GM21825 (cell line): ENCODE measurements at regions not wholly inside any gene's neighbourhood (a gene's known extent, or its start where the extent isn't known, plus 50 kb on each side); places are given as distances from the start of the nearest gene placed in this dataset.

ENCODE experiments used
- ATAC-seq: cut with Tn5 transposase; IDR thresholded peaks from one replicate; pipeline ENCODE4 v1.9.1; 2021; ENCODE audit warnings: mild to moderate bottlenecking, moderate library complexity; ENCODE audit not compliant: unreplicated experiment

DNA sequence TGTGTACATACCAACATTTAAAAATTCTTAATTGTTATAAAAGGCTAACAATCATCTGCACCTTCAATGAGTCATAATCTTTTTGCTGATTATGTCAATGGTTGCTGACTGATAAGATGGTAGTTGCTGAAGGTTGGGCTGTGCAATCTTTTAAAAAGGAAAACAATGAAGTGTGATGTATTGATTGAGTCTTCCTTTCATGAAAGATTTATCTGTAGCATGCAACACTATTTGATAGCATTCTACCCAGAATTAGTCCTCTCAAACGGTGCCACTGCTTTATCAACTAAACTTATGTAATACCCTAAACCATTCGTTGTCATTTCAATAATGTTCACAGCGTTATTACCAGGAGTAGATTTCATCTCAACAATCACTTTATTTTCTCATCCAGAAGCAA is 2360.6 kb downstream of the PCDH9 start:
- ATAC-seq, result no peak

- no peak for ATAC-seq
Measured at GRCh38 chr13:64867856-64868255, 2362.3 kb downstream of the PCDH9 start.

- no peak for ATAC-seq
Measured at GRCh38 chr13:64866331-64866730, 2363.8 kb downstream of the PCDH9 start.

DNA sequence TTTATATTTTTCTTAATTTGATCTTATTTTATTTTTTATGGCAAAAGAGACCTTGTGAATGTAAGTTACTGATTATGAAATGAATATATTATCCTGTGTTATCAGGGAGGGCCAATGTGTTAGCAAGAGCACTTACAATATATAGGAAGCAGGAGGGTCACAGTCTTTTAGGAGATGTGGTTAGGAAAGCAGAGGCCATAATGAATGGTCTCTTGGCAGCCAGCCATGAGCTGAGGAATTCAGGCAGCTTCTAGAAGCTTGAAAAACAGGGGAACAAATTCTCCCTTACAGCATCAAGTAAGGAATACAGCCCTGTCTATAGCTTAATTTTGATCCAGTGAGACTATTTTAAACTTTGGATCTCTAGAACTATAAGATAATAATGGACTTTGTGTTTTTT is 2374.6 kb downstream of the PCDH9 start:
- no peak for ATAC-seq

- no peak for ATAC-seq
Measured at GRCh38 chr13:64850017-64850416, 2380.1 kb downstream of the PCDH9 start.

DNA sequence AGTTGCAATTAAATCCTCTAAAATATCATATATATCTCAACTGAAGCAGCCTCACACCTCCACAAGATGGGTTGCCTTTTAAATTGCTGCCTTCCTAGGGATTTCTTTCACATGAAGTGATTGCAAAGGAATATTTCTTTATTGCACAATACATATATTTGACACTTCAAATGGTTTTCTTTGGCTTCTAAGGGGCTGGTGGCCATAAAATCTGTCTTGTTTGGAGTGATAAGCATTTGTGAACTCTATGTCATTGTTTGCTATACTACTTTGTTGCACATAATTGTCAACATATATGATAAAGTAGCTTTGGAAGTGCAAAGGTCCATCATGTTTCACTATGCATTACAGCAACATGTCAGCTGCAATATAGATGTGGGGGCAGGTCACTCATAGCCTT is 2380.9 kb downstream of the PCDH9 start:
- ATAC-seq, result no peak

DNA sequence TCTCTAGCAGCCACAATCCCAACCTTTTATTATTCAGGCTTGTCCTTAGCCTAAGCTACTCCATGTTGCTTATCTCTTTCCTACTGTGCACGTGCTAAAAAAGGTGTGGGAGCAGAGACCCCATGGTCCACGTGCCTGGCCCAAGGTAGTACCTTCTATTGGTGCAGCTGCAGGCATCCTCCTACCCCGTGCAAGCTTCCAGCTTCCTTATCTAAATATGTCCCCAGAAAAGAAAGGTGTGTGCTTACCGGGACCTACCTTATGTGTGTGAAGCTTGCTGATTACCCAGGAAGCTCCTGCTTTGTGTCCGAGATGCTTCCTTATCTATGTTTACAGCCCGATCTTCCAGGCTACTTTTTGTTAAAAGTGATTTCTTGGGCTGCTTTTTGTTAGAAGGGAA is 2382.4 kb downstream of the PCDH9 start:
- ATAC-seq, result no peak

DNA sequence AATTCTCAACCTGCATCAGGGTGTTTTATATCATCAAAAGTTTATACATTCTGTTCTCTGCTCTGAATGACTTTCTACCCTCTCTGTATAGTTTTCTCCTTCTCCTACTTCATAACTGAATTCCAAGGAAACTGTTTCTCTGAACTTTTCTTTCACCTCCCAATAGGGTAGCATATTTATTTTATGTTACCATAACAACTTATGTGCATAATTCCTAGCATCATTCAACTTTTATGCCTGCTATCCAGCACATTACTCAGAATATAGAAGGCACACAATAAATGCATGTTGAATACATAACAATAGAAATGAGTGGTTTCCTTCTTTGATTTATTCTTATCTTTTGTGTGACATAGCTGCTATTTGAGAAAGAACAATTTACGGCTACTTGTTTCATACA is 2385.0 kb downstream of the PCDH9 start:
- ATAC-seq, result no peak

GRCh38 chr13:64819081-64819480 is 2411.1 kb downstream of the PCDH9 start:
- ATAC-seq, result no peak

- no peak for ATAC-seq
Measured at GRCh38 chr13:64817691-64818090, 2412.4 kb downstream of the PCDH9 start.

DNA sequence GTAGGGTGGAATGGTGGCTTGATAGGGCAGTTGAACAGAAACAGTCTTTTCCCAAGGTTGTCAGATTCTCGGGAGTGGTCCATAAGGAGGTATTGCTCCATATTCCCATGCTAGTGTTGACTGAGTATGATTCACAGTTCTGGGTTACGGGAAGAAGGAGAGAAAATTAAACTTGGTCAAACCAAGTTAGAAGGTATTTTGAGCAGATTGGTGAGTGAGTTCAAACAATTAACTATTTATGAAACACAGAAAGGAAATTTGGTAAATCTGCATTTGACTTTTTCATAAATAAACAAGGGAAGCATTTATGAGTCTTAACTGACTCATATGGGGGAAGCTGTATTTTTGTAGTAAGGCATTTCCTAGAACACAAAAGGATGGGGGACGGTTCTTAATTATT is 2419.4 kb downstream of the PCDH9 start:
- no peak for ATAC-seq

GRCh38 chr13:64808704-64809103 is 2421.4 kb downstream of the PCDH9 start:
- no peak for ATAC-seq

- no peak for ATAC-seq
Measured at GRCh38 chr13:64801768-64802167, 2428.4 kb downstream of the PCDH9 start.

- no peak for ATAC-seq
Measured at GRCh38 chr13:64798422-64798821, 2431.7 kb downstream of the PCDH9 start.

DNA sequence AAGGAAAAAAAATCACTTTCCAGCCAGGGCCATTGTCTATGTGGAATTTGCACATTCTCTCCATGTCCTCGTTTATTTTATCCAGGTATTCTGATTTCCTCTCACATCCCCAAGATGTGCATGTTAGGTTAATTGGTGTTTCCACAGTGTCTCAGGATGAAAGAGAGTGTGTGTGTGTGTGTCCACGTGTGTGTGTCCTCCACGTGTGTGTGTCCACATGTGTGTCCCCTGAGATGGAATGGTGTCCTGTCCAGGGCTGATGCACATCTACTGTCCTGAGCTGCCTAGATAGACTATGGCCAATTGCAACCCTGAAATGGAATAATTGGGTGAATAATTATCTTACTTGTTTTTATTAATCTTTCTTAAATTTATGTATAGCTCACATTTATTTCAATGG is 2436.5 kb downstream of the PCDH9 start:
- no peak for ATAC-seq

- no peak for ATAC-seq
Measured at GRCh38 chr13:64793131-64793530, 2437.0 kb downstream of the PCDH9 start.

- no peak for ATAC-seq
Measured at GRCh38 chr13:64791373-64791772, 2438.8 kb downstream of the PCDH9 start.

DNA sequence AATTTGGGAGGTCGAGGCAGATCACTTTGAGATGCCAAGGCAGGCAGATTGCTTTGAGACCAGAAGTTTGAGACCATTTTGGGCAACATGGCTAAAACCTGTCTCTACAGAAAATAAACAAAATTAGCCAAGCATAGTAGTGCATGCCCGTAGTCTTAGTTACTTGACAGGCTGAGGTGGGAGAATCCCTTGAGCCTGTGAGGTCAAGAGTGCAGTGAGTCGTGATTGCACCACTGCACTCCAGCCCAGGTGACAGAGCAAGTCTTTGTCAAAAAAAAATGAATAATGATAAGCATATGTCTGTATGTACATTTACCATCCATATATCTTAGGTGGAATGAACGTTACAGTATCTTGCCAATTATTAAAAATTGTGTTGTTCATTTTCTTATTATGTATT is 2447.7 kb downstream of the PCDH9 start:
- ATAC-seq, result no peak

- ATAC-seq, result no peak
Measured at GRCh38 chr13:64778002-64778401, 2452.1 kb downstream of the PCDH9 start.

GRCh38 chr13:64774915-64775314 is 2455.2 kb downstream of the PCDH9 start:
- ATAC-seq, result no peak

DNA sequence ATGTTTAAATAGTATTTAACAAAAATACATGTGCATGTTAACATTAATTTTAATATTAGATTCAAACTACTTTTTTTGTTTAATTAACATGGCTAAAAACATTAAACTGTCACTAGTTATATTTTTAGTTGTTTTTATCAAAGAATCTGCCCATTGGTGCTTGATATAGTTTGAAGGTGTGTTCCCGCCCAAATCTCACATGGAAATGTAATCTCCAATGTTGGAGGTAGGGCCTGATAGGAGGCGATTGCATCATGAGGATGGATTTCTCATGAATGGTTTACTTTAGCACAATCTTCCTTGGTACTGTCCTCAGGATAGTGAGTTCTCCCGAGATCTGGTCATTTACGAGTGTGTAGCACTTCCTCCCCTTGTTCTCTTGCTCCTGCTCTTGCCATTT is 2459.4 kb downstream of the PCDH9 start:
- ATAC-seq, result no peak

GRCh38 chr13:64767054-64767453 is 2463.1 kb downstream of the PCDH9 start:
- ATAC-seq, result no peak

- ATAC-seq, result no peak
Measured at GRCh38 chr13:64765636-64766035, 2464.5 kb downstream of the PCDH9 start.
